ENCODE measurements at regions not wholly inside any gene's neighbourhood (a gene's known extent, or its start where the extent isn't known, plus 50 kb on each side); places are given as distances from the start of the nearest gene placed in this dataset.

GRCh38 chr15:55017635-55018034 is 179.1 kb downstream of the RSL24D1 start:
- DNase-seq = no peak

- no peak for DNase-seq
Measured at GRCh38 chr15:55016225-55016624, 180.5 kb downstream of the RSL24D1 start.

- no peak for DNase-seq
Measured at GRCh38 chr15:55015093-55015445, 181.7 kb downstream of the RSL24D1 start.

- DNase-seq = no peak
Measured at GRCh38 chr15:55014391-55015092, 182.2 kb downstream of the RSL24D1 start.

- DNase-seq = no peak
Measured at GRCh38 chr15:55008421-55008820, 188.3 kb downstream of the RSL24D1 start.

GRCh38 chr15:55007561-55007960 is 189.2 kb downstream of the RSL24D1 start:
- DNase-seq = no peak

GRCh38 chr15:55005679-55006078 is 191.1 kb downstream of the RSL24D1 start:
- DNase-seq = no peak

GRCh38 chr15:55003965-55004873 is 192.5 kb downstream of the RSL24D1 start:
- DNase-seq = no peak

GRCh38 chr15:54998661-54999060 is 198.1 kb downstream of the RSL24D1 start:
- DNase-seq = no peak

GRCh38 chr15:54990793-54991192 is 205.9 kb downstream of the RSL24D1 start:
- no peak for DNase-seq

GRCh38 chr15:54987881-54988280 is 208.9 kb downstream of the RSL24D1 start:
- DNase-seq = no peak

- no peak for DNase-seq
Measured at GRCh38 chr15:54979964-54980363, 216.8 kb downstream of the RSL24D1 start.

- no peak for DNase-seq
Measured at GRCh38 chr15:54962637-54963036, 234.1 kb downstream of the RSL24D1 start.

GRCh38 chr15:54960266-54960665 is 236.5 kb downstream of the RSL24D1 start:
- DNase-seq = no peak

GRCh38 chr15:54941417-54941816 is 255.3 kb downstream of the RSL24D1 start:
- DNase-seq = peak; percentile 9

GRCh38 chr15:54917312-54917711 is 279.4 kb downstream of the RSL24D1 start:
- DNase-seq = no peak

- no peak for DNase-seq
Measured at GRCh38 chr15:54915380-54915779, 281.4 kb downstream of the RSL24D1 start.

- no peak for DNase-seq
Measured at GRCh38 chr15:54884312-54884711, 312.4 kb downstream of the RSL24D1 start.

- DNase-seq = no peak
Measured at GRCh38 chr15:54859982-54860381, 336.8 kb downstream of the RSL24D1 start.

- DNase-seq = no peak
Measured at GRCh38 chr15:54854667-54855066, 342.1 kb downstream of the RSL24D1 start.

GRCh38 chr15:54850101-54850500 is 346.6 kb downstream of the RSL24D1 start:
- no peak for DNase-seq

GRCh38 chr15:54843006-54843405 is 353.7 kb downstream of the RSL24D1 start:
- no peak for DNase-seq

- DNase-seq = no peak
Measured at GRCh38 chr15:54841701-54842305, 354.9 kb downstream of the RSL24D1 start.

All from hindlimb muscle (tissue), 1 donor.